ENCODE measurements at regions not wholly inside any gene's neighbourhood (a gene's known extent, or its start where the extent isn't known, plus 50 kb on each side); places are given as distances from the start of the nearest gene placed in this dataset.

DNA sequence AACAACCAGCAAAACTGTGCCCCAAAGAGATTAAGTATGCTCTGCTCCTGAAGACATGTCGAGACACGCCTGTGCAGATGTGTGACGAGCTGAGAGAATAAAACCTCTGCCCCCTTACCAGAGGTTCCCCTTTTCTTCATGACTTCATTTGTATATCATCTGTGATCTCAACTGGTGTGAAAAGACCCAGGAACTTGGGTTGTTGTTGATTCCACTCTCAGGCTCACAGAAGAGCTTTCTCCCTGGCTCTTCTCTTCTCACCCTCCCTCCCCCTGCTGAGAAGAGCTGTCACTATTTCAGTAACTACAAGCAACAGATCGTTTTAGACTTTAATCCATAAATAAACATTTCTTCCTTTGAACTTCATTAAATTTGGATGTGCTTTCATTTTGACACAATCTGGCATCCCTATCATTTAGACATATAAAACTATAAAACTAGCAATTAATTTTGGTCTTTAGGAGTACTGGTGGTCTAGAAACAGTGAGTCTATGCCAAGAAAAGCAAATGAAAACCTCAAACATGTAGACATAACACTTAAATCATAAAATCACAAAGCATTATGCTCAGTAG, 179.3 kb upstream of the FZD8 start (continued):
- TF ChIP-seq ZBTB40 (IDR thresholded peaks at IDR 0.05; ENCODE audit: borderline replicate concordance) (no peak), CHD2 (IDR thresholded peaks at IDR 0.05; ENCODE audit: borderline replicate concordance, low read depth, low read length) (no peak), BHLHE40 (IDR thresholded peaks at IDR 0.05; ENCODE audit: borderline replicate concordance in 1 of 2, low read depth in 2 of 2, low read length in 1 of 2) (peak in 1 of 2 experiments; percentile 12; a peak in 1 of 4 replicates), DPF2 (IDR thresholded peaks at IDR 0.05) (peak; percentile 56; the same call in 1 of the 2 replicates), CREB1 (IDR thresholded peaks at IDR 0.05; ENCODE audit: low read depth) (peak; percentile 70), CBX5 (IDR thresholded peaks at IDR 0.05; ENCODE audit: low read depth) (no peak), POLR2AphosphoS2 (IDR thresholded peaks at IDR 0.05; ENCODE audit: low read depth, low read length) (no peak), BMI1 (IDR thresholded peaks at IDR 0.05; ENCODE audit: borderline replicate concordance) (no peak), RUNX3 (IDR thresholded peaks at IDR 0.05; ENCODE audit: low read length) (peak; percentile 8; the same call in 1 of the 2 replicates), SKIL (IDR thresholded peaks at IDR 0.05; ENCODE audit: low read depth, poor library complexity, severe bottlenecking) (peak; percentile 59), NR2F1 (conservative IDR thresholded peaks at IDR 0.05) (0 out of 2 replicates have a peak, but pooled peaks have one; percentile 25), STAT1 (conservative IDR thresholded peaks at IDR 0.05) (no peak), MTA2 (IDR thresholded peaks at IDR 0.05; ENCODE audit: low read depth) (peak; percentile 40; the same call in 1 of the 2 replicates), ZBTB4 (CRISPR knock-in tag; IDR thresholded peaks at IDR 0.05) (no peak)
- TF ChIP-seq, protein P1, sequence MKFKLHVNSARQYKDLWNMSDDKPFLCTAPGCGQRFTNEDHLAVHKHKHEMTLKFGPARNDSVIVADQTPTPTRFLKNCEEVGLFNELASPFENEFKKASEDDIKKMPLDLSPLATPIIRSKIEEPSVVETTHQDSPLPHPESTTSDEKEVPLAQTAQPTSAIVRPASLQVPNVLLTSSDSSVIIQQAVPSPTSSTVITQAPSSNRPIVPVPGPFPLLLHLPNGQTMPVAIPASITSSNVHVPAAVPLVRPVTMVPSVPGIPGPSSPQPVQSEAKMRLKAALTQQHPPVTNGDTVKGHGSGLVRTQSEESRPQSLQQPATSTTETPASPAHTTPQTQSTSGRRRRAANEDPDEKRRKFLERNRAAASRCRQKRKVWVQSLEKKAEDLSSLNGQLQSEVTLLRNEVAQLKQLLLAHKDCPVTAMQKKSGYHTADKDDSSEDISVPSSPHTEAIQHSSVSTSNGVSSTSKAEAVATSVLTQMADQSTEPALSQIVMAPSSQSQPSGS (IDR thresholded peaks at IDR 0.05; ENCODE audit: low read length), result peak; percentile 39; the same call in 1 of the 2 replicates
